PC-3 (cell line): ENCODE measurements at regions not wholly inside any gene's neighbourhood (a gene's known extent, or its start where the extent isn't known, plus 50 kb on each side); places are given as distances from the start of the nearest gene placed in this dataset.
A peak's percentile ranks its signal among the peaks of the same experiment; 100 is the strongest.

ENCODE experiments used
- ATAC-seq: fragments of 200-7000 bp; cut with Tn5 transposase; 2 replicates; pipeline ENCODE4 v1.9.1; 2020; ENCODE audit warnings: mild to moderate bottlenecking, moderate library complexity
- BruUV-seq: library from RNA; stranded (reverse); fragments of 400-500 nt; replicated peaks from 2 replicates; lab custom pipeline; 2021; lab: Mats Ljungman, UMichigan
- CTCF ChIA-PET: fragments of 300-600 bp; sonication (Branson Sonifier 250); formaldehyde crosslinking; loops from one replicate; lab custom pipeline; 2022; ENCODE audit warnings: antibody characterized with exemption; lab: Charles Lee
- POLR2A ChIA-PET: fragments of 300-600 bp; sonication (Branson Sonifier 250); formaldehyde crosslinking; loops from one replicate; lab custom pipeline; 2022; ENCODE audit warnings: antibody characterized with exemption; ENCODE audit not compliant: unreplicated experiment; lab: Charles Lee
- DNase-seq: peaks from one replicate; pipeline ENCODE4 v3.0.0-alpha.2; 2015
- H2AFZ ChIP-seq: fragments of 300-600 bp; sonication (generic); 2 replicates; pipeline ENCODE4 v1.6.0; 2016; ENCODE audit warnings: antibody characterized with exemption, low read length
- H3F3A ChIP-seq: fragments of 300-600 bp; sonication (generic); one replicate; pipeline ENCODE4 v1.6.0; 2017; ENCODE audit warnings: antibody characterized with exemption, low read length, control low read depth, mild to moderate bottlenecking; ENCODE audit not compliant: unreplicated experiment
- H3K27ac ChIP-seq: fragments of 300-600 bp; sonication (generic); 2 replicates; pipeline ENCODE4 v1.5.1; 2016; ENCODE audit warnings: mild to moderate bottlenecking, low read length
- H3K27me3 ChIP-seq: fragments of 300-600 bp; sonication (generic); 2 replicates; pipeline ENCODE4 v1.6.1; 2016; ENCODE audit warnings: low read length, mixed read lengths
- H3K36me3 ChIP-seq: fragments of 300-600 bp; sonication (generic); 2 replicates; pipeline ENCODE4 v1.6.1; 2016; ENCODE audit warnings: low read depth, mixed run types, low read length, mixed read lengths
- H3K4me1 ChIP-seq: fragments of 300-600 bp; sonication (generic); 2 replicates; pipeline ENCODE4 v1.5.1; 2016; ENCODE audit warnings: low read length; ENCODE audit not compliant: insufficient read depth
- H3K4me2 ChIP-seq: fragments of 300-600 bp; sonication (generic); 2 replicates; pipeline ENCODE4 v1.6.0; 2016; ENCODE audit warnings: low read length
- H3K4me3 ChIP-seq: fragments of 300-600 bp; sonication (generic); 2 replicates; pipeline ENCODE4 v1.5.1; 2016; ENCODE audit warnings: mild to moderate bottlenecking, low read length, mixed read lengths
- H3K79me2 ChIP-seq: fragments of 300-600 bp; sonication (generic); 2 replicates; pipeline ENCODE4 v1.6.1; 2017; ENCODE audit warnings: low read length, mixed read lengths
- H3K9ac ChIP-seq: fragments of 300-600 bp; sonication (generic); 2 replicates; pipeline ENCODE4 v1.6.0; 2016; ENCODE audit warnings: mild to moderate bottlenecking, low read length
- H3K9me2 ChIP-seq: fragments of 300-600 bp; sonication (generic); replicated peaks from 2 replicates; pipeline ENCODE4 v1.6.1; 2016; ENCODE audit warnings: mixed run types, low read length, mixed read lengths
- H3K9me3 ChIP-seq: fragments of 300-600 bp; sonication (generic); 2 replicates; pipeline ENCODE4 v1.6.1; 2016; ENCODE audit warnings: low read length, mixed read lengths
- H4K20me1 ChIP-seq: fragments of 300-600 bp; sonication (generic); 2 replicates; pipeline ENCODE4 v1.6.1; 2016; ENCODE audit warnings: low read length, mixed read lengths
- EZH2 ChIP-seq: fragments of 300-600 bp; sonication (generic); IDR thresholded peaks from one replicate; pipeline ENCODE4 v1.6.1; 2017; ENCODE audit warnings: antibody characterized with exemption, mild to moderate bottlenecking, low read length; ENCODE audit not compliant: unreplicated experiment
- EZH2phosphoT487 ChIP-seq: fragments of 300-600 bp; sonication (generic); IDR thresholded peaks from 2 replicates; pipeline ENCODE4 v1.6.1; 2018; ENCODE audit warnings: mild to moderate bottlenecking, antibody characterized with exemption, low read length, borderline replicate concordance
- intact Hi-C: fragments of 100-400 bp; cut with micrococcal nuclease; formaldehyde crosslinking; loops from 2 replicates; pipeline ENCODE4 v1.9.0; 2023
- TF ChIP-seq, protein P1 (sequence below): fragments of 300-600 bp; sonication (generic); conservative IDR thresholded peaks from 2 replicates; pipeline ENCODE4 v1.5.1; 2017; ENCODE audit warnings: antibody characterized with exemption, low read depth, mild to moderate bottlenecking, low read length

DNA sequence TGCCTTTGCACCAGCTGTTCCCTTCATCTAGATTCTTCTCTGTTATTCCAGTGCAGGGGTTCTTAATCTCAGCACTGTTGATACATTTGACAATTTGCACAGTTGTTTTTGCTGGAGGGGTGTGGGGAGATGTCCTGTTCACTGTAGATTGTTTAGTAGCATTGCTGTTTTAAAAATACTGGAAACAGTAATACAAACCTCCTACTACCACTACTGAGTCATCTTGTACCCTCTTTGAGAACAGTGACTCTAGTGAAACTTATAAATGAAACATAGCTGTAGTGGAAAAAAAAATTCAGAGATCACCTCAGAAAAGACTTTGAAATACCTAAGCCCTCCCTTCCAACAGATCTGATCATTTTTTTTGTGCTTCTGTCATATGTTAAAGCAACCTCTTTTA is 154.8 kb upstream of the TMEM196 start:
- intact Hi-C loops = no loop called here
- H2AFZ ChIP-seq = peak overlapping the region; percentile 45
- no peaks in the 10 kb centered on the region for H3F3A ChIP-seq
- no peak for DNase-seq
- no peaks in the 10 kb centered on the region for H3K27me3 ChIP-seq
- H4K20me1 ChIP-seq = no peaks in the 10 kb centered on the region
- no peaks in the 10 kb centered on the region for H3K9me2 ChIP-seq
- no peak overlapping the region for H3K4me2 ChIP-seq
- ChIA-PET CTCF (no interaction called here), POLR2A (no interaction called here)
- BruUV-seq = no TSS peak
- no peak overlapping the region for H3K27ac ChIP-seq
- no peak overlapping the region for H3K9ac ChIP-seq
- no peak for TF ChIP-seq EZH2phosphoT487
- TF ChIP-seq, protein P1, sequence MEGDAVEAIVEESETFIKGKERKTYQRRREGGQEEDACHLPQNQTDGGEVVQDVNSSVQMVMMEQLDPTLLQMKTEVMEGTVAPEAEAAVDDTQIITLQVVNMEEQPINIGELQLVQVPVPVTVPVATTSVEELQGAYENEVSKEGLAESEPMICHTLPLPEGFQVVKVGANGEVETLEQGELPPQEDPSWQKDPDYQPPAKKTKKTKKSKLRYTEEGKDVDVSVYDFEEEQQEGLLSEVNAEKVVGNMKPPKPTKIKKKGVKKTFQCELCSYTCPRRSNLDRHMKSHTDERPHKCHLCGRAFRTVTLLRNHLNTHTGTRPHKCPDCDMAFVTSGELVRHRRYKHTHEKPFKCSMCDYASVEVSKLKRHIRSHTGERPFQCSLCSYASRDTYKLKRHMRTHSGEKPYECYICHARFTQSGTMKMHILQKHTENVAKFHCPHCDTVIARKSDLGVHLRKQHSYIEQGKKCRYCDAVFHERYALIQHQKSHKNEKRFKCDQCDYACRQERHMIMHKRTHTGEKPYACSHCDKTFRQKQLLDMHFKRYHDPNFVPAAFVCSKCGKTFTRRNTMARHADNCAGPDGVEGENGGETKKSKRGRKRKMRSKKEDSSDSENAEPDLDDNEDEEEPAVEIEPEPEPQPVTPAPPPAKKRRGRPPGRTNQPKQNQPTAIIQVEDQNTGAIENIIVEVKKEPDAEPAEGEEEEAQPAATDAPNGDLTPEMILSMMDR = no peak
- no peak for TF ChIP-seq EZH2
- H3K79me2 ChIP-seq = no peaks in the 10 kb centered on the region
- no peaks in the 10 kb centered on the region for H3K9me3 ChIP-seq
- peaks cover 10% of the 10 kb centered on the region for H3K4me1 ChIP-seq
- H3K4me3 ChIP-seq = no peak overlapping the region
- H3K36me3 ChIP-seq = no peaks in the 10 kb centered on the region
- peak; percentile 13; the same call in 1 of the 2 replicates for ATAC-seq

DNA sequence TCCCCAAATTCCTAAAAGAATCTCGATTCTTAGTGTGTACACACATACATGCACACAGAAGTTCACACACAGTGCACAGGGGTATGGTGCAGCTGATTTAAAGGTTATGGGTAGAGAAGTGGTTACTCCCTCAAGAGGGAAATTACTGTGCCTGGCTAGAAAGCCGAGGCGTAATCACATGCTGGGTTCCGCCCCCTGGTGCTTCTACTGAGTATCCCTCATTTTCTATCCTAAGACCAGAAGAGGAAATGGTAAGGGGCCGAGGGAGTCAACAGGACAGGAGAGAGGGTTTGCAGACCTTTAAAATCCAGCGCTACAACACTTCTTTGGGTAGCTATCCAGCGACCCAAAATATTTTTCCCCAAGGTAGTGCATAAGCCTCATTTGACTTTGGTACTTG is 147.3 kb upstream of the TMEM196 start:
- Histone ChIP-seq H3K4me1 (0 out of 2 replicates have a peak, but pooled peaks cover 5% of the 10 kb centered on the region), H3K27ac (no peak overlapping the region), H4K20me1 (no peaks in the 10 kb centered on the region), H3K79me2 (no peaks in the 10 kb centered on the region), H2AFZ (no peak overlapping the region), H3K36me3 (no peaks in the 10 kb centered on the region), H3K9ac (no peak overlapping the region), H3K4me2 (no peak overlapping the region), H3K4me3 (no peak overlapping the region), H3K9me3 (no peaks in the 10 kb centered on the region), H3K9me2 (no peaks in the 10 kb centered on the region), H3F3A (no peaks in the 10 kb centered on the region), H3K27me3 (no peaks in the 10 kb centered on the region)
- ChIA-PET CTCF (no interaction called here), POLR2A (no interaction called here)
- no TSS peak for BruUV-seq
- DNase-seq = no peak
- no peak for TF ChIP-seq EZH2phosphoT487
- TF ChIP-seq, protein P1 = no peak
- intact Hi-C loops = no loop called here
- no peak for ATAC-seq

DNA sequence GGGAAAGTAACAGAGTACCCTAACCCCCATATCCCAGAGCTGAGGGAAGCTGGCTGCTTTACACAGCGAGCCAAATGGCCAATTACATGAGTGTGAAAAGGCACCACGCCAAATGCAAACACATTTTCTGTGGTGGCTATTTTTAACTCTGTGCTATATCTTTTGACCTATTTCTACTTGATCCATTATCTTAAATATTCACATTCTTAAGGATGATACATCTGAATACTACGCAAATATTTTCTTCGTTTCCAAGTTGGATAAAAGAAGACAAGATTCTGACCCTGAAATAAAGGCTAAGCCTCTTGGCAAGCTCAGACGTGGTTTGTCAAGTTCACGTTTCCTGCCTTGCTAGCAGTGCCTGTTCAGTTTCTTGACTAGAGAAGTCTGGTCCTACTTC is 146.7 kb upstream of the TMEM196 start:
- intact Hi-C loops = no loop called here
- no peaks in the 10 kb centered on the region for H3K9me2 ChIP-seq
- no peak overlapping the region for H3K27ac ChIP-seq
- no peaks in the 10 kb centered on the region for H3K36me3 ChIP-seq
- H2AFZ ChIP-seq = no peak overlapping the region
- no peaks in the 10 kb centered on the region for H3F3A ChIP-seq
- TF ChIP-seq, protein P1 = no peak
- TF ChIP-seq EZH2 (no peak), EZH2phosphoT487 (no peak)
- H4K20me1 ChIP-seq = no peaks in the 10 kb centered on the region
- H3K4me2 ChIP-seq = no peak overlapping the region
- H3K4me3 ChIP-seq = no peak overlapping the region
- H3K27me3 ChIP-seq = no peaks in the 10 kb centered on the region
- H3K9me3 ChIP-seq = no peaks in the 10 kb centered on the region
- no peaks in the 10 kb centered on the region for H3K79me2 ChIP-seq
- BruUV-seq = no TSS peak
- DNase-seq (no peak), ATAC-seq (no peak)
- CTCF ChIA-PET = no interaction called here
- no peak overlapping the region for H3K9ac ChIP-seq
- H3K4me1 ChIP-seq = 0 out of 2 replicates have a peak, but pooled peaks cover 5% of the 10 kb centered on the region
- POLR2A ChIA-PET = no interaction called here
